H1 (cell line): ENCODE measurements at regions not wholly inside any gene's neighbourhood (a gene's known extent, or its start where the extent isn't known, plus 50 kb on each side); places are given as distances from the start of the nearest gene placed in this dataset.

Experiments used
- CBX8 ChIP-seq: fragments of 300-800, 300-1000 bp; sonication (generic); IDR thresholded peaks from 2 replicates; pipeline ENCODE4 v1.7.1; 2016; ENCODE audit warnings: low read depth, low read length, borderline replicate concordance
- TF ChIP-seq, protein P1 (sequence below): fragments of 300-600 bp; sonication (generic); IDR thresholded peaks from 2 replicates; pipeline ENCODE4 v1.7.1; 2012; ENCODE audit warnings: low read length, moderate library complexity, mild to moderate bottlenecking, inconsistent platforms; ENCODE audit not compliant: insufficient replicate concordance

DNA sequence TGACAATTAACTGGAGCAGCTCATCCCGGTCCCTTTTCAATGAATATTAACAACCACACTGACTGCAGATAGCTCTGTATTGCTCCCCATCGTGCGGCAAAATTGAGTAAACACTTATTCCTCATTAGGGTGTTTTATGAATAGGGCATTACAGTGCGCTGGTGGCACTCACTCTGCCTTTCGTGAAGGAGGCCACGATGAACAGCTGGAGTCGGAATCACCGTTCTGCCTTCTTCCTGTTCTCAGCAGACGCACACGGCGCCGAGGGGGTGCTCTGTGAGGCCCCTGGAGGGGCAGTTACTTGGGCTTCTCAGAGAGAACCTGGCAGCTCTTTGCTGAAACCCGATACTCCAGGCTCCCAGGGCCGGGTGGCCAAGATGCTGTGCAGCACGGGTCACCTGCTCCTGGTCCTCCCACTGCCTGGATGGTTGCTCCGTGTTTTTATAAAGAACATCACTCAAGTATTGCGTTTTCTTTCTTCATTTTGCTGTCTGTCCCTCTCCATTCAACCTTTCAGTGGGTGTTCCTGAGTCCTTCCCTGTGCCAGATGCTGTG lies 241.9 kb downstream of the GLRX3 start (continued):
- TF ChIP-seq, protein P1, sequence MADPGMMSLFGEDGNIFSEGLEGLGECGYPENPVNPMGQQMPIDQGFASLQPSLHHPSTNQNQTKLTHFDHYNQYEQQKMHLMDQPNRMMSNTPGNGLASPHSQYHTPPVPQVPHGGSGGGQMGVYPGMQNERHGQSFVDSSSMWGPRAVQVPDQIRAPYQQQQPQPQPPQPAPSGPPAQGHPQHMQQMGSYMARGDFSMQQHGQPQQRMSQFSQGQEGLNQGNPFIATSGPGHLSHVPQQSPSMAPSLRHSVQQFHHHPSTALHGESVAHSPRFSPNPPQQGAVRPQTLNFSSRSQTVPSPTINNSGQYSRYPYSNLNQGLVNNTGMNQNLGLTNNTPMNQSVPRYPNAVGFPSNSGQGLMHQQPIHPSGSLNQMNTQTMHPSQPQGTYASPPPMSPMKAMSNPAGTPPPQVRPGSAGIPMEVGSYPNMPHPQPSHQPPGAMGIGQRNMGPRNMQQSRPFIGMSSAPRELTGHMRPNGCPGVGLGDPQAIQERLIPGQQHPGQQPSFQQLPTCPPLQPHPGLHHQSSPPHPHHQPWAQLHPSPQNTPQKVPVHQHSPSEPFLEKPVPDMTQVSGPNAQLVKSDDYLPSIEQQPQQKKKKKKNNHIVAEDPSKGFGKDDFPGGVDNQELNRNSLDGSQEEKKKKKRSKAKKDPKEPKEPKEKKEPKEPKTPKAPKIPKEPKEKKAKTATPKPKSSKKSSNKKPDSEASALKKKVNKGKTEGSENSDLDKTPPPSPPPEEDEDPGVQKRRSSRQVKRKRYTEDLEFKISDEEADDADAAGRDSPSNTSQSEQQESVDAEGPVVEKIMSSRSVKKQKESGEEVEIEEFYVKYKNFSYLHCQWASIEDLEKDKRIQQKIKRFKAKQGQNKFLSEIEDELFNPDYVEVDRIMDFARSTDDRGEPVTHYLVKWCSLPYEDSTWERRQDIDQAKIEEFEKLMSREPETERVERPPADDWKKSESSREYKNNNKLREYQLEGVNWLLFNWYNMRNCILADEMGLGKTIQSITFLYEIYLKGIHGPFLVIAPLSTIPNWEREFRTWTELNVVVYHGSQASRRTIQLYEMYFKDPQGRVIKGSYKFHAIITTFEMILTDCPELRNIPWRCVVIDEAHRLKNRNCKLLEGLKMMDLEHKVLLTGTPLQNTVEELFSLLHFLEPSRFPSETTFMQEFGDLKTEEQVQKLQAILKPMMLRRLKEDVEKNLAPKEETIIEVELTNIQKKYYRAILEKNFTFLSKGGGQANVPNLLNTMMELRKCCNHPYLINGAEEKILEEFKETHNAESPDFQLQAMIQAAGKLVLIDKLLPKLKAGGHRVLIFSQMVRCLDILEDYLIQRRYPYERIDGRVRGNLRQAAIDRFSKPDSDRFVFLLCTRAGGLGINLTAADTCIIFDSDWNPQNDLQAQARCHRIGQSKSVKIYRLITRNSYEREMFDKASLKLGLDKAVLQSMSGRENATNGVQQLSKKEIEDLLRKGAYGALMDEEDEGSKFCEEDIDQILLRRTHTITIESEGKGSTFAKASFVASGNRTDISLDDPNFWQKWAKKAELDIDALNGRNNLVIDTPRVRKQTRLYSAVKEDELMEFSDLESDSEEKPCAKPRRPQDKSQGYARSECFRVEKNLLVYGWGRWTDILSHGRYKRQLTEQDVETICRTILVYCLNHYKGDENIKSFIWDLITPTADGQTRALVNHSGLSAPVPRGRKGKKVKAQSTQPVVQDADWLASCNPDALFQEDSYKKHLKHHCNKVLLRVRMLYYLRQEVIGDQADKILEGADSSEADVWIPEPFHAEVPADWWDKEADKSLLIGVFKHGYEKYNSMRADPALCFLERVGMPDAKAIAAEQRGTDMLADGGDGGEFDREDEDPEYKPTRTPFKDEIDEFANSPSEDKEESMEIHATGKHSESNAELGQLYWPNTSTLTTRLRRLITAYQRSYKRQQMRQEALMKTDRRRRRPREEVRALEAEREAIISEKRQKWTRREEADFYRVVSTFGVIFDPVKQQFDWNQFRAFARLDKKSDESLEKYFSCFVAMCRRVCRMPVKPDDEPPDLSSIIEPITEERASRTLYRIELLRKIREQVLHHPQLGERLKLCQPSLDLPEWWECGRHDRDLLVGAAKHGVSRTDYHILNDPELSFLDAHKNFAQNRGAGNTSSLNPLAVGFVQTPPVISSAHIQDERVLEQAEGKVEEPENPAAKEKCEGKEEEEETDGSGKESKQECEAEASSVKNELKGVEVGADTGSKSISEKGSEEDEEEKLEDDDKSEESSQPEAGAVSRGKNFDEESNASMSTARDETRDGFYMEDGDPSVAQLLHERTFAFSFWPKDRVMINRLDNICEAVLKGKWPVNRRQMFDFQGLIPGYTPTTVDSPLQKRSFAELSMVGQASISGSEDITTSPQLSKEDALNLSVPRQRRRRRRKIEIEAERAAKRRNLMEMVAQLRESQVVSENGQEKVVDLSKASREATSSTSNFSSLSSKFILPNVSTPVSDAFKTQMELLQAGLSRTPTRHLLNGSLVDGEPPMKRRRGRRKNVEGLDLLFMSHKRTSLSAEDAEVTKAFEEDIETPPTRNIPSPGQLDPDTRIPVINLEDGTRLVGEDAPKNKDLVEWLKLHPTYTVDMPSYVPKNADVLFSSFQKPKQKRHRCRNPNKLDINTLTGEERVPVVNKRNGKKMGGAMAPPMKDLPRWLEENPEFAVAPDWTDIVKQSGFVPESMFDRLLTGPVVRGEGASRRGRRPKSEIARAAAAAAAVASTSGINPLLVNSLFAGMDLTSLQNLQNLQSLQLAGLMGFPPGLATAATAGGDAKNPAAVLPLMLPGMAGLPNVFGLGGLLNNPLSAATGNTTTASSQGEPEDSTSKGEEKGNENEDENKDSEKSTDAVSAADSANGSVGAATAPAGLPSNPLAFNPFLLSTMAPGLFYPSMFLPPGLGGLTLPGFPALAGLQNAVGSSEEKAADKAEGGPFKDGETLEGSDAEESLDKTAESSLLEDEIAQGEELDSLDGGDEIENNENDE, result no peak
- TF ChIP-seq CBX8, result no peak
